Endothelial cell of umbilical vein (primary cell): ENCODE measurements at regions not wholly inside any gene's neighbourhood (a gene's known extent, or its start where the extent isn't known, plus 50 kb on each side); places are given as distances from the start of the nearest gene placed in this dataset.

Experiments
- EZH2 ChIP-seq: IDR thresholded peaks from 2 replicates; pipeline ENCODE4 v1.6.1; 2012; ENCODE audit warnings: borderline replicate concordance, low read depth, mild to moderate bottlenecking, moderate library complexity, low read length, inconsistent platforms; ENCODE audit not compliant: severe bottlenecking
- JUN ChIP-seq: IDR thresholded peaks from 2 replicates; pipeline ENCODE4 v1.6.1; 2011; ENCODE audit warnings: borderline replicate concordance, low read depth; ENCODE audit not compliant: insufficient read length, insufficient read depth
- MAX ChIP-seq: IDR thresholded peaks from 2 replicates; pipeline ENCODE4 v1.6.1; 2011; ENCODE audit not compliant: insufficient read depth, insufficient read length
- MYC ChIP-seq: IDR thresholded peaks from one replicate; pipeline ENCODE4 v1.6.1; 2011; ENCODE audit warnings: mild to moderate bottlenecking, low read depth, low read length
- POLR2A ChIP-seq: IDR thresholded peaks from 2 replicates; pipeline ENCODE4 v1.6.1; 2012; ENCODE audit warnings: low read depth, mild to moderate bottlenecking, control low read depth, low read length
- POLR2AphosphoS5 ChIP-seq: IDR thresholded peaks from 2 replicates; pipeline ENCODE4 v1.6.1; 2012; ENCODE audit warnings: low read depth, mild to moderate bottlenecking, control low read depth, low read length, moderate library complexity; ENCODE audit not compliant: insufficient read depth
- TF ChIP-seq, protein P1 (sequence below), 2 donors: IDR thresholded peaks; 1 replicate in 1 of 2; 2 replicates in 1 of 2; pipeline ENCODE4 v1.5.1; 2011; ENCODE audit warnings: low read length in 2 of 2, mild to moderate bottlenecking in 2 of 2, moderate library complexity in 2 of 2, control low read depth in 1 of 2, inconsistent platforms in 1 of 2, low read depth in 1 of 2; ENCODE audit not compliant: insufficient read depth in 1 of 2; ENCODE audit errors: extremely low read depth in 1 of 2

DNA sequence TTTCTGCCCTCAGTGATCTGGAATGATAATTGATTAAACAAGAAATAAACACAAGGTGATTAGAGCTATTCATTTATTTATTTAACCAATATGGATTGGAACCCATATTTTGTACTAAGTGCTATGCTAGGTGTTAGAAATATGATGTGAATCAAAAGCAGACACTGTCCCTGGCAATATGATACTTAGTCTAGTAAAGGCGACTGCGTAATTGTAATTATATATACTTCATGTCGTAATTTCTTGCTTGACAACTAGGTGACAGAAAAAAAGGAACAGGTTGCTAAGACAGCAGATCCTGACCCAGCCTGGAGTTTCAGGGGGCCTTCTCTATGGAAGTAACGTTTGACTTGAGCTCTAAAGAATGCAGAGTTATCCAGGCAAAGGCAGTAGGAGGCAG, 236.5 kb upstream of the F9 start:
- TF ChIP-seq, protein P1, sequence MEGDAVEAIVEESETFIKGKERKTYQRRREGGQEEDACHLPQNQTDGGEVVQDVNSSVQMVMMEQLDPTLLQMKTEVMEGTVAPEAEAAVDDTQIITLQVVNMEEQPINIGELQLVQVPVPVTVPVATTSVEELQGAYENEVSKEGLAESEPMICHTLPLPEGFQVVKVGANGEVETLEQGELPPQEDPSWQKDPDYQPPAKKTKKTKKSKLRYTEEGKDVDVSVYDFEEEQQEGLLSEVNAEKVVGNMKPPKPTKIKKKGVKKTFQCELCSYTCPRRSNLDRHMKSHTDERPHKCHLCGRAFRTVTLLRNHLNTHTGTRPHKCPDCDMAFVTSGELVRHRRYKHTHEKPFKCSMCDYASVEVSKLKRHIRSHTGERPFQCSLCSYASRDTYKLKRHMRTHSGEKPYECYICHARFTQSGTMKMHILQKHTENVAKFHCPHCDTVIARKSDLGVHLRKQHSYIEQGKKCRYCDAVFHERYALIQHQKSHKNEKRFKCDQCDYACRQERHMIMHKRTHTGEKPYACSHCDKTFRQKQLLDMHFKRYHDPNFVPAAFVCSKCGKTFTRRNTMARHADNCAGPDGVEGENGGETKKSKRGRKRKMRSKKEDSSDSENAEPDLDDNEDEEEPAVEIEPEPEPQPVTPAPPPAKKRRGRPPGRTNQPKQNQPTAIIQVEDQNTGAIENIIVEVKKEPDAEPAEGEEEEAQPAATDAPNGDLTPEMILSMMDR (IDR thresholded peaks at IDR 0.05; ENCODE audit: extremely low read depth in 1 of 2, insufficient read depth in 1 of 2, low read depth in 1 of 2, low read length in 2 of 2) = no peak
- TF ChIP-seq POLR2A (no peak), MAX (no peak), JUN (no peak), POLR2AphosphoS5 (no peak), MYC (no peak), EZH2 (no peak)
